Stimulated activated CD4-positive, alpha-beta T cell treated with anti-CD3 and anti-CD28 coated beads, Interleukin-2, amount 100 ng/mL, for 48 hours (primary cell): ENCODE measurements at regions not wholly inside any gene's neighbourhood (a gene's known extent, or its start where the extent isn't known, plus 50 kb on each side); places are given as distances from the start of the nearest gene placed in this dataset.
"Not testable (repeated sequence)": the region's sequence is repeated elsewhere in the genome, so short reads cannot be mapped to it uniquely, and the experiment has no call there.

Experiments
- DNase-seq, 2 donors: peaks; one replicate each; pipeline ENCODE4 v3.0.0-alpha.2; 2020

GRCh38 chr5:89597878-89598277, 714.9 kb upstream of the MEF2C start:
- no peak for DNase-seq

GRCh38 chr5:89596821-89597220, 713.8 kb upstream of the MEF2C start:
- DNase-seq = no peak

GRCh38 chr5:89595056-89595455, 712.1 kb upstream of the MEF2C start:
- no peak for DNase-seq

GRCh38 chr5:89584339-89584956, 701.5 kb upstream of the MEF2C start:
- DNase-seq = no peak

GRCh38 chr5:89583534-89583933, 700.5 kb upstream of the MEF2C start:
- no peak for DNase-seq

- DNase-seq = no peak
Observed at GRCh38 chr5:89582768-89583339, 699.9 kb upstream of the MEF2C start.

- DNase-seq = no peak
Observed at GRCh38 chr5:89580976-89581375, 698.0 kb upstream of the MEF2C start.

GRCh38 chr5:89575319-89575718, 692.3 kb upstream of the MEF2C start:
- DNase-seq = no peak

- DNase-seq = no peak
Observed at GRCh38 chr5:89573345-89573744, 690.4 kb upstream of the MEF2C start.

GRCh38 chr5:89572696-89573095, 689.7 kb upstream of the MEF2C start:
- no peak for DNase-seq

GRCh38 chr5:89570557-89570956, 687.6 kb upstream of the MEF2C start:
- no peak for DNase-seq

- no peak for DNase-seq
Observed at GRCh38 chr5:89566340-89566739, 683.4 kb upstream of the MEF2C start.

GRCh38 chr5:89560696-89561095, 677.7 kb upstream of the MEF2C start:
- DNase-seq = no peak

GRCh38 chr5:89556215-89556913, 673.4 kb upstream of the MEF2C start:
- no peak for DNase-seq

- no peak for DNase-seq
Observed at GRCh38 chr5:89546657-89547056, 663.7 kb upstream of the MEF2C start.

GRCh38 chr5:89545626-89546025, 662.6 kb upstream of the MEF2C start:
- DNase-seq = no peak

GRCh38 chr5:89545076-89545475, 662.1 kb upstream of the MEF2C start:
- no peak for DNase-seq

GRCh38 chr5:89542736-89543135, 659.8 kb upstream of the MEF2C start:
- DNase-seq = no peak

- DNase-seq = no peak
Observed at GRCh38 chr5:89537800-89538199, 654.8 kb upstream of the MEF2C start.

GRCh38 chr5:89536020-89536419, 653.0 kb upstream of the MEF2C start:
- no peak for DNase-seq

GRCh38 chr5:89535411-89535810, 652.4 kb upstream of the MEF2C start:
- no peak for DNase-seq

GRCh38 chr5:89534331-89534730, 651.3 kb upstream of the MEF2C start:
- DNase-seq = no peak

GRCh38 chr5:89524785-89525184, 641.8 kb upstream of the MEF2C start:
- no peak for DNase-seq

GRCh38 chr5:89523867-89524266, 640.9 kb upstream of the MEF2C start:
- DNase-seq = not testable (repeated sequence)

GRCh38 chr5:89520771-89521170, 637.8 kb upstream of the MEF2C start:
- no peak for DNase-seq
